ENCODE measurements at regions not wholly inside any gene's neighbourhood (a gene's known extent, or its start where the extent isn't known, plus 50 kb on each side); places are given as distances from the start of the nearest gene placed in this dataset.

GRCh38 chr2:65952966-65953761 is 481.8 kb upstream of the MEIS1 start:
- TF ChIP-seq CTCF (conservative IDR thresholded peaks at IDR 0.05; ENCODE audit: low read length) = no peak
- no peak for TF ChIP-seq EZH2phosphoT487 (IDR thresholded peaks at IDR 0.05; ENCODE audit: borderline replicate concordance)

Data from Loucy (cell line).